22Rv1 (cell line): ENCODE measurements at regions not wholly inside any gene's neighbourhood (a gene's known extent, or its start where the extent isn't known, plus 50 kb on each side); places are given as distances from the start of the nearest gene placed in this dataset.

Experiments used
- ZFX ChIP-seq: fragments of 450-650 bp; IDR thresholded peaks from 2 replicates; pipeline ENCODE4 v1.6.1; 2017; ENCODE audit warnings: antibody characterized with exemption, borderline replicate concordance
- TF ChIP-seq, protein P1 (sequence below): fragments of 450-650 bp; IDR thresholded peaks from 2 replicates; pipeline ENCODE4 v1.5.1; 2017; ENCODE audit warnings: mild to moderate bottlenecking

GRCh38 chr1:5345556-5345955 lies 646.7 kb downstream of the NPHP4 start:
- TF ChIP-seq, protein P1, sequence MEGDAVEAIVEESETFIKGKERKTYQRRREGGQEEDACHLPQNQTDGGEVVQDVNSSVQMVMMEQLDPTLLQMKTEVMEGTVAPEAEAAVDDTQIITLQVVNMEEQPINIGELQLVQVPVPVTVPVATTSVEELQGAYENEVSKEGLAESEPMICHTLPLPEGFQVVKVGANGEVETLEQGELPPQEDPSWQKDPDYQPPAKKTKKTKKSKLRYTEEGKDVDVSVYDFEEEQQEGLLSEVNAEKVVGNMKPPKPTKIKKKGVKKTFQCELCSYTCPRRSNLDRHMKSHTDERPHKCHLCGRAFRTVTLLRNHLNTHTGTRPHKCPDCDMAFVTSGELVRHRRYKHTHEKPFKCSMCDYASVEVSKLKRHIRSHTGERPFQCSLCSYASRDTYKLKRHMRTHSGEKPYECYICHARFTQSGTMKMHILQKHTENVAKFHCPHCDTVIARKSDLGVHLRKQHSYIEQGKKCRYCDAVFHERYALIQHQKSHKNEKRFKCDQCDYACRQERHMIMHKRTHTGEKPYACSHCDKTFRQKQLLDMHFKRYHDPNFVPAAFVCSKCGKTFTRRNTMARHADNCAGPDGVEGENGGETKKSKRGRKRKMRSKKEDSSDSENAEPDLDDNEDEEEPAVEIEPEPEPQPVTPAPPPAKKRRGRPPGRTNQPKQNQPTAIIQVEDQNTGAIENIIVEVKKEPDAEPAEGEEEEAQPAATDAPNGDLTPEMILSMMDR: no peak
- no peak for TF ChIP-seq ZFX
